ENCODE measurements at regions not wholly inside any gene's neighbourhood (a gene's known extent, or its start where the extent isn't known, plus 50 kb on each side); places are given as distances from the start of the nearest gene placed in this dataset.

GRCh38 chr5:158011422-158011821 lies 152.5 kb upstream of the CLINT1 start:
- Histone ChIP-seq H2AFZ (ENCODE audit: low read depth, low read length) (no peak overlapping the region), H3K36me3 (ENCODE audit: control insufficient read depth in 1 of 2, insufficient read depth in 2 of 2, low read depth in 1 of 2, low read length in 2 of 2) (no peaks in the 10 kb centered on the region), H2BK120ac (ENCODE audit: low read depth, low read length) (no peak overlapping the region), H2BK15ac (ENCODE audit: low read depth, poor library complexity, severe bottlenecking) (no peak overlapping the region), H3K4me1 (ENCODE audit: control insufficient read depth, insufficient read depth, low read depth, low read length) (no peaks in the 10 kb centered on the region), H3K27ac (ENCODE audit: low read length, poor library complexity, severe bottlenecking) (no peak overlapping the region), H4K8ac (ENCODE audit: low read length) (no peak overlapping the region), H3K4ac (ENCODE audit: low read depth in 1 of 2, low read length in 2 of 2) (no peak overlapping the region), H3K18ac (ENCODE audit: low read depth in 1 of 2, low read length in 2 of 2) (no peak overlapping the region), H3K27me3 (ENCODE audit: control insufficient read depth in 1 of 2, insufficient read depth in 1 of 2, low read length in 2 of 2) (peaks cover 4% of the 10 kb centered on the region in 2 experiments), H2BK5ac (ENCODE audit: low read depth, low read length, poor library complexity, severe bottlenecking) (no peak overlapping the region), H3K9ac (ENCODE audit: low read length) (no peak overlapping the region), H3K4me3 (ENCODE audit: insufficient read depth in 1 of 2, low read depth in 1 of 2, low read length in 2 of 2) (no peak overlapping the region), H2BK12ac (ENCODE audit: low read length in 2 of 2) (no peak overlapping the region), H3K9me3 (ENCODE audit: control insufficient read depth, low read length) (no peaks in the 10 kb centered on the region), H3K4me2 (ENCODE audit: low read length, poor library complexity, severe bottlenecking) (no peak overlapping the region), H3K14ac (ENCODE audit: low read length in 2 of 2) (no peak overlapping the region), H3K23ac (ENCODE audit: low read length in 2 of 2) (no peak overlapping the region), H2AK5ac (ENCODE audit: low read length, severe bottlenecking) (no peak overlapping the region), H4K91ac (ENCODE audit: low read length) (no peak overlapping the region), H3K79me1 (replicated peaks; ENCODE audit: low read length, poor library complexity, severe bottlenecking) (no peaks in the 10 kb centered on the region)
- no peak for DNase-seq

DNA sequence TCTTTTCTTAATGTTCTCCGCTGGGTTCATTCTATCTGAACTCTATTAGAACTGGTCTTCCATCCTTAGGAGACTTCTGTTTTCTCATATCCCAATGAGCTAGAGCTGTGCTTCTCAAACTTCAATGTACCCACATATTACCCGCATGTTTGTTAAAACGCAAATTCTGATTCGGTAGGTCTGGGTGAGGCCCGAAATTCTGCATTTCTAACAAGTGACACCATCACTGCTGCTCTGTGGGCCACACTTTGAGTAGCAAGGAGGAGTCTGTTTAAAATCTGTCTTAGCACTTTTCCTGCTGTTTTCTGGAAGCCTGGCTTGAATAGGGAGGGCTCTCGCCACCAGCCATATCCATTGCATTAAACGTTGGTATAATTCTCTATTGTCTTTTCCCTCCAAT lies 151.9 kb upstream of the CLINT1 start:
- no peaks in the 10 kb centered on the region for H3K36me3 ChIP-seq (ENCODE audit: control insufficient read depth in 1 of 2, insufficient read depth in 2 of 2, low read depth in 1 of 2, low read length in 2 of 2)
- DNase-seq: no peak
- H3K9ac ChIP-seq (ENCODE audit: low read length): no peak overlapping the region
- no peak overlapping the region for H4K91ac ChIP-seq (ENCODE audit: low read length)
- H3K9me3 ChIP-seq (ENCODE audit: control insufficient read depth, low read length): no peaks in the 10 kb centered on the region
- no peak overlapping the region for H3K4me2 ChIP-seq (ENCODE audit: low read length, poor library complexity, severe bottlenecking)
- no peak overlapping the region for H3K14ac ChIP-seq (ENCODE audit: low read length in 2 of 2)
- H3K18ac ChIP-seq (ENCODE audit: low read depth in 1 of 2, low read length in 2 of 2): no peak overlapping the region
- 81% methylated on average over 7 of the region's 7 CpGs for WGBS
- H2BK120ac ChIP-seq (ENCODE audit: low read depth, low read length): no peak overlapping the region
- no peak overlapping the region for H2AK5ac ChIP-seq (ENCODE audit: low read length, severe bottlenecking)
- no peak overlapping the region for H2BK15ac ChIP-seq (ENCODE audit: low read depth, poor library complexity, severe bottlenecking)
- no peaks in the 10 kb centered on the region for H3K4me1 ChIP-seq (ENCODE audit: control insufficient read depth, insufficient read depth, low read depth, low read length)
- H3K4me3 ChIP-seq (ENCODE audit: insufficient read depth in 1 of 2, low read depth in 1 of 2, low read length in 2 of 2): no peak overlapping the region
- H3K79me1 ChIP-seq (replicated peaks; ENCODE audit: low read length, poor library complexity, severe bottlenecking): no peaks in the 10 kb centered on the region
- no peak overlapping the region for H4K8ac ChIP-seq (ENCODE audit: low read length)
- H3K27ac ChIP-seq (ENCODE audit: low read length, poor library complexity, severe bottlenecking): no peak overlapping the region
- H2BK12ac ChIP-seq (ENCODE audit: low read length in 2 of 2): no peak overlapping the region
- no peak overlapping the region for H3K23ac ChIP-seq (ENCODE audit: low read length in 2 of 2)
- no peak overlapping the region for H3K4ac ChIP-seq (ENCODE audit: low read depth in 1 of 2, low read length in 2 of 2)
- H2AFZ ChIP-seq (ENCODE audit: low read depth, low read length): no peak overlapping the region
- no peak overlapping the region for H2BK5ac ChIP-seq (ENCODE audit: low read depth, low read length, poor library complexity, severe bottlenecking)
- H3K27me3 ChIP-seq (ENCODE audit: control insufficient read depth in 1 of 2, insufficient read depth in 1 of 2, low read length in 2 of 2): peaks cover 4% of the 10 kb centered on the region in 2 experiments

DNA sequence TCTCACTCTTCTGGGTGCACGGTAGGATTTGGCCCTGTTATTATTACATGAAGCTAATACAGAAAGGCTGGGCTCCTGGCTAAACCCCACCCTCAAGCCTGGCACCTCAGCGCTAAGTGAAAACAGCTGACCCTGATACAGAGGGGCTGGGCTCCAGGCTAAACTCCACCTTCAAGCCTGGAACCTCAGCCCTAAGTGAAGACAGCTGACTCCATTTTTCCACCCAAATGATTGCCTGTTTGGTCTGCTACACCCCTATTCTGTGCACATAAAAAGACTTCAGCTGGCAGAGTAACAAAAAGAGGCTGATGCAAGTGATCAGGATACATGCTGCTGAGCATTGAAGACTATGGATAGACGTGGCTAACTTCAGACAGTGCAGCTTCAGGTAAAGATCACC lies 148.4 kb upstream of the CLINT1 start:
- H3K27ac ChIP-seq (ENCODE audit: low read length, poor library complexity, severe bottlenecking): no peak overlapping the region
- no peak overlapping the region for H2BK5ac ChIP-seq (ENCODE audit: low read depth, low read length, poor library complexity, severe bottlenecking)
- H3K4me1 ChIP-seq (ENCODE audit: control insufficient read depth, insufficient read depth, low read depth, low read length): no peaks in the 10 kb centered on the region
- no peak overlapping the region for H3K4ac ChIP-seq (ENCODE audit: low read depth in 1 of 2, low read length in 2 of 2)
- no peak overlapping the region for H4K8ac ChIP-seq (ENCODE audit: low read length)
- H2BK120ac ChIP-seq (ENCODE audit: low read depth, low read length): no peak overlapping the region
- no peak overlapping the region for H2BK12ac ChIP-seq (ENCODE audit: low read length in 2 of 2)
- no peak overlapping the region for H3K4me2 ChIP-seq (ENCODE audit: low read length, poor library complexity, severe bottlenecking)
- H3K9me3 ChIP-seq (ENCODE audit: control insufficient read depth, low read length): no peaks in the 10 kb centered on the region
- H2AFZ ChIP-seq (ENCODE audit: low read depth, low read length): no peak overlapping the region
- H3K79me1 ChIP-seq (replicated peaks; ENCODE audit: low read length, poor library complexity, severe bottlenecking): no peaks in the 10 kb centered on the region
- H3K4me3 ChIP-seq (ENCODE audit: insufficient read depth in 1 of 2, low read depth in 1 of 2, low read length in 2 of 2): no peak overlapping the region
- H3K9ac ChIP-seq (ENCODE audit: low read length): no peak overlapping the region
- H3K14ac ChIP-seq (ENCODE audit: low read length in 2 of 2): no peak overlapping the region
- H3K36me3 ChIP-seq (ENCODE audit: control insufficient read depth in 1 of 2, insufficient read depth in 2 of 2, low read depth in 1 of 2, low read length in 2 of 2): no peaks in the 10 kb centered on the region
- 66% methylated on average over 3 of the region's 3 CpGs for WGBS
- no peak overlapping the region for H2BK15ac ChIP-seq (ENCODE audit: low read depth, poor library complexity, severe bottlenecking)
- no peak overlapping the region for H3K23ac ChIP-seq (ENCODE audit: low read length in 2 of 2)
- H2AK5ac ChIP-seq (ENCODE audit: low read length, severe bottlenecking): no peak overlapping the region
- H3K27me3 ChIP-seq (ENCODE audit: control insufficient read depth in 1 of 2, insufficient read depth in 1 of 2, low read length in 2 of 2): no peaks in the 10 kb centered on the region
- no peak for DNase-seq
- H3K18ac ChIP-seq (ENCODE audit: low read depth in 1 of 2, low read length in 2 of 2): no peak overlapping the region
- no peak overlapping the region for H4K91ac ChIP-seq (ENCODE audit: low read length)

DNA sequence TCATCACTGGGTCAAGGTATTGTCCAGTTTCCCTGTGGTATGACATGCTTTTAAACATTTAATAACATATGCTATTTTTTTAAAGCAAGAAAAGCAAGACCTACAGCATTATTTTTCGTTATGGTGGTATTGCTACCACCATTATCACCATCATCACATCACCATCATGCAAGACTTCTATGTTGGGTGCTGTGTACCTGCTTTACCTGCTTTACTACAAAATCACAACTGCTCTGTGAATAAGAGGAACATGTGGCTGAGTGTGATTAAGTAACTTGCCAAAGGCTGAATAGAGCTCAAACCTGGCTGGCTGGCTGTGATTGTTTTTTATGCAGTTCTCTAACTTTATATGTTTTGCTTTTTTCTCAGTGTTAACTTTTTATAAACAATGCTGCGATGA lies 140.8 kb upstream of the CLINT1 start:
- Histone ChIP-seq H2BK15ac (ENCODE audit: low read depth, poor library complexity, severe bottlenecking) (no peak overlapping the region), H3K14ac (ENCODE audit: low read length in 2 of 2) (no peak overlapping the region), H3K27me3 (ENCODE audit: control insufficient read depth in 1 of 2, insufficient read depth in 1 of 2, low read length in 2 of 2) (no peaks in the 10 kb centered on the region), H3K9ac (ENCODE audit: low read length) (no peak overlapping the region), H2BK12ac (ENCODE audit: low read length in 2 of 2) (no peak overlapping the region), H4K8ac (ENCODE audit: low read length) (no peak overlapping the region), H3K36me3 (ENCODE audit: control insufficient read depth in 1 of 2, insufficient read depth in 2 of 2, low read depth in 1 of 2, low read length in 2 of 2) (no peaks in the 10 kb centered on the region), H2AFZ (ENCODE audit: low read depth, low read length) (no peak overlapping the region), H3K4me3 (ENCODE audit: insufficient read depth in 1 of 2, low read depth in 1 of 2, low read length in 2 of 2) (no peak overlapping the region), H3K4me1 (ENCODE audit: control insufficient read depth, insufficient read depth, low read depth, low read length) (no peaks in the 10 kb centered on the region), H3K4ac (ENCODE audit: low read depth in 1 of 2, low read length in 2 of 2) (no peak overlapping the region), H3K4me2 (ENCODE audit: low read length, poor library complexity, severe bottlenecking) (no peak overlapping the region), H3K23ac (ENCODE audit: low read length in 2 of 2) (no peak overlapping the region), H2AK5ac (ENCODE audit: low read length, severe bottlenecking) (no peak overlapping the region), H4K91ac (ENCODE audit: low read length) (no peak overlapping the region), H3K79me1 (replicated peaks; ENCODE audit: low read length, poor library complexity, severe bottlenecking) (no peaks in the 10 kb centered on the region), H3K9me3 (ENCODE audit: control insufficient read depth, low read length) (no peaks in the 10 kb centered on the region), H2BK120ac (ENCODE audit: low read depth, low read length) (no peak overlapping the region), H3K18ac (ENCODE audit: low read depth in 1 of 2, low read length in 2 of 2) (no peak overlapping the region), H3K27ac (ENCODE audit: low read length, poor library complexity, severe bottlenecking) (no peak overlapping the region), H2BK5ac (ENCODE audit: low read depth, low read length, poor library complexity, severe bottlenecking) (no peak overlapping the region)
- DNase-seq: no peak
- WGBS: 86% methylated on average over 1 of the region's 2 CpGs

Measured in mesenchymal stem cell (in vitro differentiated cells and primary cell).